ENCODE measurements at regions not wholly inside any gene's neighbourhood (a gene's known extent, or its start where the extent isn't known, plus 50 kb on each side); places are given as distances from the start of the nearest gene placed in this dataset.

- ATAC-seq (ENCODE audit: low FRiP score in 2 of 2), result no peak
- Histone ChIP-seq H3K4me3 (no peak overlapping the region), H3K36me3 (no peaks in the 10 kb centered on the region), H3K4me1 (no peaks in the 10 kb centered on the region), H3K27me3 (no peaks in the 10 kb centered on the region), H3K27ac (no peak overlapping the region), H3K9me3 (no peaks in the 10 kb centered on the region)
- DNase-seq, result peak in 1 of 2 donors; percentile 29
- WGBS, 2 donors, result 74 to 81% methylated on average over 9 of the region's 9 CpGs
- no peak for TF ChIP-seq POLR2AphosphoS5 (IDR thresholded peaks at IDR 0.05)
- TF ChIP-seq POLR2A (IDR thresholded peaks at IDR 0.05), result no peak
- no peak for TF ChIP-seq EP300 (IDR thresholded peaks at IDR 0.05)
- TF ChIP-seq, protein P1, sequence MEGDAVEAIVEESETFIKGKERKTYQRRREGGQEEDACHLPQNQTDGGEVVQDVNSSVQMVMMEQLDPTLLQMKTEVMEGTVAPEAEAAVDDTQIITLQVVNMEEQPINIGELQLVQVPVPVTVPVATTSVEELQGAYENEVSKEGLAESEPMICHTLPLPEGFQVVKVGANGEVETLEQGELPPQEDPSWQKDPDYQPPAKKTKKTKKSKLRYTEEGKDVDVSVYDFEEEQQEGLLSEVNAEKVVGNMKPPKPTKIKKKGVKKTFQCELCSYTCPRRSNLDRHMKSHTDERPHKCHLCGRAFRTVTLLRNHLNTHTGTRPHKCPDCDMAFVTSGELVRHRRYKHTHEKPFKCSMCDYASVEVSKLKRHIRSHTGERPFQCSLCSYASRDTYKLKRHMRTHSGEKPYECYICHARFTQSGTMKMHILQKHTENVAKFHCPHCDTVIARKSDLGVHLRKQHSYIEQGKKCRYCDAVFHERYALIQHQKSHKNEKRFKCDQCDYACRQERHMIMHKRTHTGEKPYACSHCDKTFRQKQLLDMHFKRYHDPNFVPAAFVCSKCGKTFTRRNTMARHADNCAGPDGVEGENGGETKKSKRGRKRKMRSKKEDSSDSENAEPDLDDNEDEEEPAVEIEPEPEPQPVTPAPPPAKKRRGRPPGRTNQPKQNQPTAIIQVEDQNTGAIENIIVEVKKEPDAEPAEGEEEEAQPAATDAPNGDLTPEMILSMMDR (IDR thresholded peaks at IDR 0.05), result no peak
Observed at GRCh38 chr4:114389070-114389685, 209.4 kb upstream of the UGT8 start.

DNA sequence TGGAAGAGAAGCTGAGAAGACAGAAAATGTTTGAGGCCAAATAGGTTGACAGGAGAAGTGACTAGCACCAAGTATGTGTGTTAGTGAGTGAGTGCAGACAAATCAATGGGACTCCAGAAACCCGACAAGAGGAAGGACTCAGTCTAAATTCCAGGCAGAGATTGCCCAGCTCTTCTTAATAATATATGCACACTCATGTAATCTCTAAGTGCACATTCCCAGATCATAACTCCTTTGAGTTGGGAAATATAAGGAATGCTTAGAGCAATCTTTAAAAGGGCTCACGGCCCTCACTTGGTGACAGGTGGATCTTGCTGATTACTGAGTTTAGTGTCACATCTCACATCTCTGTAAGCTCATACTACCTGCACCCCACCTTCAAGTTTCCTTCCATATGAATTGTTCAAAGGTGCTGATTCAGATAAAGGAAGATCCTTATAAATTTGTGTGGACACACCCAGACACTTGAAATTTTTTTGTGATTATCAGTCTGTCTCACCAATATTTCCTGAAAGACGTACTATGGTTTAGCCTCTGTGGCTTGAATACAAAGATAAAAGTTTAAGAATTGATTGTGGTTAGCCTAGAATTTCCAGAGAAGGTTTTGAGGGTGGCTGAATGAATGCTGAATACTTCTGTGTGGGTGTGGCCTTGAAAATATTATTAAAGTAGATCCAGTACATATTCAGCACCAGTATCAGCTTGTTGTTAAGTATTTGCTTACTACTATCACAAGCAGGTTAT is 205.1 kb upstream of the UGT8 start:
- Histone ChIP-seq H3K27me3 (no peaks in the 10 kb centered on the region), H3K4me1 (no peaks in the 10 kb centered on the region), H3K4me3 (no peak overlapping the region), H3K27ac (no peak overlapping the region), H3K9me3 (no peaks in the 10 kb centered on the region), H3K36me3 (no peaks in the 10 kb centered on the region)
- 38 to 55% methylated on average over 3 of the region's 3 CpGs for WGBS, 2 donors
- no peak for DNase-seq
- no peak for TF ChIP-seq POLR2AphosphoS5 (IDR thresholded peaks at IDR 0.05)
- peak in 1 of 2 donors; percentile 34 for ATAC-seq (ENCODE audit: low FRiP score in 2 of 2)

GRCh38 chr4:114396808-114397207 is 201.8 kb upstream of the UGT8 start:
- Histone ChIP-seq H3K4me1 (no peaks in the 10 kb centered on the region), H3K9me3 (no peaks in the 10 kb centered on the region), H3K4me3 (no peak overlapping the region), H3K36me3 (no peaks in the 10 kb centered on the region), H3K27me3 (no peaks in the 10 kb centered on the region), H3K27ac (no peak overlapping the region)
- ATAC-seq (ENCODE audit: low FRiP score in 2 of 2) (no peak), DNase-seq (no peak)
- WGBS, 2 donors, result 80 to 88% methylated on average over 2 of the region's 2 CpGs
- TF ChIP-seq POLR2AphosphoS5 (IDR thresholded peaks at IDR 0.05) (no peak), POLR2A (IDR thresholded peaks at IDR 0.05) (no peak), EP300 (IDR thresholded peaks at IDR 0.05) (no peak)
- TF ChIP-seq, protein P1 (IDR thresholded peaks at IDR 0.05), result no peak

GRCh38 chr4:114398410-114398809 is 200.2 kb upstream of the UGT8 start:
- Histone ChIP-seq H3K36me3 (no peaks in the 10 kb centered on the region), H3K27ac (no peak overlapping the region), H3K4me1 (no peaks in the 10 kb centered on the region), H3K27me3 (no peaks in the 10 kb centered on the region), H3K4me3 (no peak overlapping the region), H3K9me3 (no peaks in the 10 kb centered on the region)
- ATAC-seq (ENCODE audit: low FRiP score in 2 of 2), result no peak
- TF ChIP-seq, protein P1 (IDR thresholded peaks at IDR 0.05), result no peak
- TF ChIP-seq EP300 (IDR thresholded peaks at IDR 0.05) (no peak), POLR2A (IDR thresholded peaks at IDR 0.05) (no peak), POLR2AphosphoS5 (IDR thresholded peaks at IDR 0.05) (no peak)
- no peak for DNase-seq

DNA sequence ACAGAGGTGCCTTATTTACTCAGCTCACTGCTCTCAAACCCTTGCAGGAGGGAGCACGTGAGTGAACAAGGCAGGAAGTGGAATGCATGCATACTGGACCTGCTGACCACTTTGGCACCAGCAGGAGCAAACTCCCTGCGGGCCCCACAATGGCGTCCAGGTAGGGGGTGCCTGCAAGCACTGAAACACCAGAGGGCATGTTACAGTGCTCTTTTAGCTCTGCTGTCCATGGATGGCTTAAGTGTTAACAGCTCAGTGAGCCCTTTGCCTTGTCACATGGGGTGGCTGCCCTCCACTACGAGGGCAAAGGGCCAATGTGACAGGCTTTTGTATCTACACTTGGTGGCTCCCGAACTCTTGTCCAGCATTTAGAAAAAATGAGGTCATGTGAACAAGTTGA is 199.5 kb upstream of the UGT8 start:
- no peaks in the 10 kb centered on the region for H3K9me3 ChIP-seq
- H3K36me3 ChIP-seq, result no peaks in the 10 kb centered on the region
- DNase-seq, result peak in 1 of 2 donors; percentile 17
- no peak for TF ChIP-seq EP300 (IDR thresholded peaks at IDR 0.05)
- no peak for TF ChIP-seq POLR2AphosphoS5 (IDR thresholded peaks at IDR 0.05)
- no peak for TF ChIP-seq POLR2A (IDR thresholded peaks at IDR 0.05)
- TF ChIP-seq, protein P1 (IDR thresholded peaks at IDR 0.05), result no peak
- H3K27me3 ChIP-seq, result no peaks in the 10 kb centered on the region
- ATAC-seq (ENCODE audit: low FRiP score in 2 of 2), result no peak
- H3K4me1 ChIP-seq, result no peaks in the 10 kb centered on the region
- no peak overlapping the region for H3K27ac ChIP-seq
- H3K4me3 ChIP-seq, result no peak overlapping the region
- 61 to 66% methylated on average over 3 to 5 of the region's 5 CpGs for WGBS, 2 donors

Data from upper lobe of left lung (tissue), 6 donors.